Activated T-cell treated with anti-CD3 and anti-CD28 coated beads for 24 hours (primary cell): ENCODE measurements at regions not wholly inside any gene's neighbourhood (a gene's known extent, or its start where the extent isn't known, plus 50 kb on each side); places are given as distances from the start of the nearest gene placed in this dataset.

Source experiments
- DNase-seq: peaks from one replicate; pipeline ENCODE4 v3.0.0-alpha.2; 2020; ENCODE audit warnings: low read depth

GRCh38 chr2:147648471-147648870 is 196.4 kb upstream of the ACVR2A start:
- no peak for DNase-seq

- no peak for DNase-seq
Measured at GRCh38 chr2:147647816-147648215, 197.0 kb upstream of the ACVR2A start.

GRCh38 chr2:147646818-147647468 is 197.9 kb upstream of the ACVR2A start:
- no peak for DNase-seq

GRCh38 chr2:147644491-147644890 is 200.3 kb upstream of the ACVR2A start:
- no peak for DNase-seq

GRCh38 chr2:147642765-147643164 is 202.1 kb upstream of the ACVR2A start:
- no peak for DNase-seq

GRCh38 chr2:147641651-147642050 is 203.2 kb upstream of the ACVR2A start:
- DNase-seq: no peak

- DNase-seq: no peak
Measured at GRCh38 chr2:147639891-147640290, 204.9 kb upstream of the ACVR2A start.

GRCh38 chr2:147639386-147639785 is 205.4 kb upstream of the ACVR2A start:
- DNase-seq: no peak

- DNase-seq: no peak
Measured at GRCh38 chr2:147636886-147637285, 207.9 kb upstream of the ACVR2A start.

- DNase-seq: no peak
Measured at GRCh38 chr2:147636238-147636882, 208.5 kb upstream of the ACVR2A start.

GRCh38 chr2:147634826-147635225 is 210.0 kb upstream of the ACVR2A start:
- DNase-seq: no peak

GRCh38 chr2:147632198-147632597 is 212.6 kb upstream of the ACVR2A start:
- no peak for DNase-seq

GRCh38 chr2:147631294-147631693 is 213.5 kb upstream of the ACVR2A start:
- no peak for DNase-seq

- DNase-seq: no peak
Measured at GRCh38 chr2:147630585-147630984, 214.2 kb upstream of the ACVR2A start.

GRCh38 chr2:147628971-147629421 is 215.8 kb upstream of the ACVR2A start:
- DNase-seq: no peak

GRCh38 chr2:147623328-147623727 is 221.5 kb upstream of the ACVR2A start:
- no peak for DNase-seq

GRCh38 chr2:147621656-147622197 is 223.1 kb upstream of the ACVR2A start:
- no peak for DNase-seq

- no peak for DNase-seq
Measured at GRCh38 chr2:147619808-147620207, 225.0 kb upstream of the ACVR2A start.

- DNase-seq: no peak
Measured at GRCh38 chr2:147615726-147616125, 229.1 kb upstream of the ACVR2A start.

GRCh38 chr2:147614979-147615470 is 229.8 kb upstream of the ACVR2A start:
- no peak for DNase-seq

- no peak for DNase-seq
Measured at GRCh38 chr2:147614471-147614870, 230.4 kb upstream of the ACVR2A start.

- DNase-seq: no peak
Measured at GRCh38 chr2:147610496-147611040, 234.3 kb upstream of the ACVR2A start.

GRCh38 chr2:147609301-147609700 is 235.5 kb upstream of the ACVR2A start:
- DNase-seq: no peak
